GM12878 (cell line): ENCODE measurements at regions not wholly inside any gene's neighbourhood (a gene's known extent, or its start where the extent isn't known, plus 50 kb on each side); places are given as distances from the start of the nearest gene placed in this dataset.

Experiments used
- HDAC2 ChIP-seq: fragments of 200-600 bp; sonication (generic); IDR thresholded peaks from 2 replicates; pipeline ENCODE4 v1.6.1; 2017
- POLR2A ChIP-seq: IDR thresholded peaks from 2 replicates; pipeline ENCODE4 v1.6.1; 2011; ENCODE audit warnings: low read depth, mild to moderate bottlenecking, low read length
- POLR2AphosphoS5 ChIP-seq: IDR thresholded peaks from 2 replicates; pipeline ENCODE4 v1.6.1; 2011; ENCODE audit warnings: mild to moderate bottlenecking, low read length, inconsistent platforms
- TF ChIP-seq, protein P1 (sequence below): fragments of 450-650 bp; formaldehyde crosslinking; IDR thresholded peaks from 2 replicates; pipeline ENCODE4 v1.4.0; 2022; ENCODE audit warnings: mild to moderate bottlenecking, moderate library complexity
- TF ChIP-seq, protein P2 (sequence below): IDR thresholded peaks from 2 replicates; pipeline ENCODE4 v1.6.1; 2012; ENCODE audit warnings: improper control_type of control experiment, low read depth, low read length; ENCODE audit not compliant: insufficient replicate concordance
- TF ChIP-seq, protein P3 (sequence below): IDR thresholded peaks from 2 replicates; pipeline ENCODE4 v1.6.1; 2012; ENCODE audit warnings: mild to moderate bottlenecking, low read depth, low read length

DNA sequence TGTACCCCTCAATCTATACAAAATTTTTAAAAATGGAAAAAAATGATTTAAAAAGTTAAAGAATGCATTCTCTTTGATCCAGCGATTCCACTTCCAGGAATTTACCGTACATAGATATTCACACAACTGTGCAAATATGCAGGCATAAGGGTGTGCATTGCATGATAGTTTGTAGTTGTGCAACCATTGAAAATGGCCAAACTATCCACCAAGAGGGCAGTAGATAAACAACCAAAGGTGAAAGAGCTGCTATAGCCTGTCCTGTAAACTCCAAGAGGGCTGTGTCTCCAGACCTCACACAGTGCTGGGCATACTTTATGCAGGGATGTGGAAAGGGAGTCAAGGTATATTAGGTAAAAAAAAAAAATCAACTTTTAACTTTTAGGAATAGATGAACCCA, 116.5 kb upstream of the NEDD4L start:
- TF ChIP-seq, protein P1, sequence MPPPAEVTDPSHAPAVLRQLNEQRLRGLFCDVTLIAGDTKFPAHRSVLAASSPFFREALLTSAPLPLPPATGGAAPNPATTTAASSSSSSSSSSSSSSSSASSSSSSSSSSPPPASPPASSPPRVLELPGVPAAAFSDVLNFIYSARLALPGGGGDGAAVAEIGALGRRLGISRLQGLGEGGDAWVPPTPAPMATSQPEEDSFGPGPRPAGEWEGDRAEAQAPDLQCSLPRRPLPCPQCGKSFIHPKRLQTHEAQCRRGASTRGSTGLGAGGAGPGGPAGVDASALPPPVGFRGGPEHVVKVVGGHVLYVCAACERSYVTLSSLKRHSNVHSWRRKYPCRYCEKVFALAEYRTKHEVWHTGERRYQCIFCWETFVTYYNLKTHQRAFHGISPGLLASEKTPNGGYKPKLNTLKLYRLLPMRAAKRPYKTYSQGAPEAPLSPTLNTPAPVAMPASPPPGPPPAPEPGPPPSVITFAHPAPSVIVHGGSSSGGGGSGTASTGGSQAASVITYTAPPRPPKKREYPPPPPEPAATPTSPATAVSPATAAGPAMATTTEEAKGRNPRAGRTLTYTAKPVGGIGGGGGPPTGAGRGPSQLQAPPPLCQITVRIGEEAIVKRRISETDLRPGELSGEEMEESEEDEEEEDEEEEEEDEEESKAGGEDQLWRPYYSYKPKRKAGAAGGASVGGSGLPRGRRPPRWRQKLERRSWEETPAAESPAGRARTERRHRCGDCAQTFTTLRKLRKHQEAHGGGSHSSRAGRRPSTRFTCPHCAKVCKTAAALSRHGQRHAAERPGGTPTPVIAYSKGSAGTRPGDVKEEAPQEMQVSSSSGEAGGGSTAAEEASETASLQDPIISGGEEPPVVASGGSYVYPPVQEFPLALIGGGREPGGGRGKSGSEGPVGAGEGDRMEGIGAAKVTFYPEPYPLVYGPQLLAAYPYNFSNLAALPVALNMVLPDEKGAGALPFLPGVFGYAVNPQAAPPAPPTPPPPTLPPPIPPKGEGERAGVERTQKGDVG, result no peak
- TF ChIP-seq, protein P2, sequence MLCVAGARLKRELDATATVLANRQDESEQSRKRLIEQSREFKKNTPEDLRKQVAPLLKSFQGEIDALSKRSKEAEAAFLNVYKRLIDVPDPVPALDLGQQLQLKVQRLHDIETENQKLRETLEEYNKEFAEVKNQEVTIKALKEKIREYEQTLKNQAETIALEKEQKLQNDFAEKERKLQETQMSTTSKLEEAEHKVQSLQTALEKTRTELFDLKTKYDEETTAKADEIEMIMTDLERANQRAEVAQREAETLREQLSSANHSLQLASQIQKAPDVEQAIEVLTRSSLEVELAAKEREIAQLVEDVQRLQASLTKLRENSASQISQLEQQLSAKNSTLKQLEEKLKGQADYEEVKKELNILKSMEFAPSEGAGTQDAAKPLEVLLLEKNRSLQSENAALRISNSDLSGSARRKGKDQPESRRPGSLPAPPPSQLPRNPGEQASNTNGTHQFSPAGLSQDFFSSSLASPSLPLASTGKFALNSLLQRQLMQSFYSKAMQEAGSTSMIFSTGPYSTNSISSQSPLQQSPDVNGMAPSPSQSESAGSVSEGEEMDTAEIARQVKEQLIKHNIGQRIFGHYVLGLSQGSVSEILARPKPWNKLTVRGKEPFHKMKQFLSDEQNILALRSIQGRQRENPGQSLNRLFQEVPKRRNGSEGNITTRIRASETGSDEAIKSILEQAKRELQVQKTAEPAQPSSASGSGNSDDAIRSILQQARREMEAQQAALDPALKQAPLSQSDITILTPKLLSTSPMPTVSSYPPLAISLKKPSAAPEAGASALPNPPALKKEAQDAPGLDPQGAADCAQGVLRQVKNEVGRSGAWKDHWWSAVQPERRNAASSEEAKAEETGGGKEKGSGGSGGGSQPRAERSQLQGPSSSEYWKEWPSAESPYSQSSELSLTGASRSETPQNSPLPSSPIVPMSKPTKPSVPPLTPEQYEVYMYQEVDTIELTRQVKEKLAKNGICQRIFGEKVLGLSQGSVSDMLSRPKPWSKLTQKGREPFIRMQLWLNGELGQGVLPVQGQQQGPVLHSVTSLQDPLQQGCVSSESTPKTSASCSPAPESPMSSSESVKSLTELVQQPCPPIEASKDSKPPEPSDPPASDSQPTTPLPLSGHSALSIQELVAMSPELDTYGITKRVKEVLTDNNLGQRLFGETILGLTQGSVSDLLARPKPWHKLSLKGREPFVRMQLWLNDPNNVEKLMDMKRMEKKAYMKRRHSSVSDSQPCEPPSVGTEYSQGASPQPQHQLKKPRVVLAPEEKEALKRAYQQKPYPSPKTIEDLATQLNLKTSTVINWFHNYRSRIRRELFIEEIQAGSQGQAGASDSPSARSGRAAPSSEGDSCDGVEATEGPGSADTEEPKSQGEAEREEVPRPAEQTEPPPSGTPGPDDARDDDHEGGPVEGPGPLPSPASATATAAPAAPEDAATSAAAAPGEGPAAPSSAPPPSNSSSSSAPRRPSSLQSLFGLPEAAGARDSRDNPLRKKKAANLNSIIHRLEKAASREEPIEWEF, result no peak
- TF ChIP-seq POLR2A (no peak), POLR2AphosphoS5 (no peak), HDAC2 (no peak)
- TF ChIP-seq, protein P3, sequence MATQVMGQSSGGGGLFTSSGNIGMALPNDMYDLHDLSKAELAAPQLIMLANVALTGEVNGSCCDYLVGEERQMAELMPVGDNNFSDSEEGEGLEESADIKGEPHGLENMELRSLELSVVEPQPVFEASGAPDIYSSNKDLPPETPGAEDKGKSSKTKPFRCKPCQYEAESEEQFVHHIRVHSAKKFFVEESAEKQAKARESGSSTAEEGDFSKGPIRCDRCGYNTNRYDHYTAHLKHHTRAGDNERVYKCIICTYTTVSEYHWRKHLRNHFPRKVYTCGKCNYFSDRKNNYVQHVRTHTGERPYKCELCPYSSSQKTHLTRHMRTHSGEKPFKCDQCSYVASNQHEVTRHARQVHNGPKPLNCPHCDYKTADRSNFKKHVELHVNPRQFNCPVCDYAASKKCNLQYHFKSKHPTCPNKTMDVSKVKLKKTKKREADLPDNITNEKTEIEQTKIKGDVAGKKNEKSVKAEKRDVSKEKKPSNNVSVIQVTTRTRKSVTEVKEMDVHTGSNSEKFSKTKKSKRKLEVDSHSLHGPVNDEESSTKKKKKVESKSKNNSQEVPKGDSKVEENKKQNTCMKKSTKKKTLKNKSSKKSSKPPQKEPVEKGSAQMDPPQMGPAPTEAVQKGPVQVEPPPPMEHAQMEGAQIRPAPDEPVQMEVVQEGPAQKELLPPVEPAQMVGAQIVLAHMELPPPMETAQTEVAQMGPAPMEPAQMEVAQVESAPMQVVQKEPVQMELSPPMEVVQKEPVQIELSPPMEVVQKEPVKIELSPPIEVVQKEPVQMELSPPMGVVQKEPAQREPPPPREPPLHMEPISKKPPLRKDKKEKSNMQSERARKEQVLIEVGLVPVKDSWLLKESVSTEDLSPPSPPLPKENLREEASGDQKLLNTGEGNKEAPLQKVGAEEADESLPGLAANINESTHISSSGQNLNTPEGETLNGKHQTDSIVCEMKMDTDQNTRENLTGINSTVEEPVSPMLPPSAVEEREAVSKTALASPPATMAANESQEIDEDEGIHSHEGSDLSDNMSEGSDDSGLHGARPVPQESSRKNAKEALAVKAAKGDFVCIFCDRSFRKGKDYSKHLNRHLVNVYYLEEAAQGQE, result no peak
